Fibroblast of the aortic adventitia (primary cell): ENCODE measurements at regions not wholly inside any gene's neighbourhood (a gene's known extent, or its start where the extent isn't known, plus 50 kb on each side); places are given as distances from the start of the nearest gene placed in this dataset.
A peak's percentile ranks its signal among the peaks of the same experiment; 100 is the strongest.

Experiments used
- DNase-seq: peaks from one replicate; pipeline ENCODE4 v3.0.0-alpha.2; 2010; ENCODE audit warnings: low read depth
- H3K4me3 ChIP-seq: 2 replicates; pipeline ENCODE4 v1.5.1; 2011; ENCODE audit warnings: low read depth, mild to moderate bottlenecking, control low read depth, low read length, moderate library complexity
- CTCF ChIP-seq: IDR thresholded peaks from 2 replicates; pipeline ENCODE4 v1.5.1; 2011; ENCODE audit warnings: mild to moderate bottlenecking, low read length, control low read depth, inconsistent platforms; ENCODE audit not compliant: insufficient read depth

- no peak overlapping the region for H3K4me3 ChIP-seq
- DNase-seq = no peak
- no peak for TF ChIP-seq CTCF
Measured at GRCh38 chr1:189596197-189596596, 881.5 kb downstream of the BRINP3 start.

- H3K4me3 ChIP-seq = no peak overlapping the region
- TF ChIP-seq CTCF = no peak
- no peak for DNase-seq
Measured at GRCh38 chr1:189597083-189597482, 880.6 kb downstream of the BRINP3 start.

- no peak for DNase-seq
- no peak overlapping the region for H3K4me3 ChIP-seq
- no peak for TF ChIP-seq CTCF
Measured at GRCh38 chr1:189605226-189605625, 872.4 kb downstream of the BRINP3 start.

GRCh38 chr1:189606047-189606446 is 871.6 kb downstream of the BRINP3 start:
- TF ChIP-seq CTCF = no peak
- no peak overlapping the region for H3K4me3 ChIP-seq
- DNase-seq = no peak

GRCh38 chr1:189606795-189607476 is 870.7 kb downstream of the BRINP3 start:
- H3K4me3 ChIP-seq = no peak overlapping the region
- no peak for TF ChIP-seq CTCF
- DNase-seq = peak; percentile 84

GRCh38 chr1:189607477-189608096 is 870.1 kb downstream of the BRINP3 start:
- DNase-seq = no peak
- TF ChIP-seq CTCF = no peak
- H3K4me3 ChIP-seq = no peak overlapping the region
